DND-41 (cell line): ENCODE measurements at regions not wholly inside any gene's neighbourhood (a gene's known extent, or its start where the extent isn't known, plus 50 kb on each side); places are given as distances from the start of the nearest gene placed in this dataset.

Experiments used
- EZH2 ChIP-seq: IDR thresholded peaks from 3 replicates; pipeline ENCODE4 v1.6.1; 2012; ENCODE audit warnings: borderline replicate concordance, low read depth, mild to moderate bottlenecking, moderate library complexity, low read length, inconsistent platforms; ENCODE audit not compliant: severe bottlenecking
- TF ChIP-seq, protein P1 (sequence below): IDR thresholded peaks from 2 replicates; pipeline ENCODE4 v1.5.1; 2012; ENCODE audit warnings: borderline replicate concordance, low read length, moderate library complexity, mild to moderate bottlenecking; ENCODE audit not compliant: poor library complexity, severe bottlenecking; ENCODE audit errors: extremely low read depth

- TF ChIP-seq, protein P1, sequence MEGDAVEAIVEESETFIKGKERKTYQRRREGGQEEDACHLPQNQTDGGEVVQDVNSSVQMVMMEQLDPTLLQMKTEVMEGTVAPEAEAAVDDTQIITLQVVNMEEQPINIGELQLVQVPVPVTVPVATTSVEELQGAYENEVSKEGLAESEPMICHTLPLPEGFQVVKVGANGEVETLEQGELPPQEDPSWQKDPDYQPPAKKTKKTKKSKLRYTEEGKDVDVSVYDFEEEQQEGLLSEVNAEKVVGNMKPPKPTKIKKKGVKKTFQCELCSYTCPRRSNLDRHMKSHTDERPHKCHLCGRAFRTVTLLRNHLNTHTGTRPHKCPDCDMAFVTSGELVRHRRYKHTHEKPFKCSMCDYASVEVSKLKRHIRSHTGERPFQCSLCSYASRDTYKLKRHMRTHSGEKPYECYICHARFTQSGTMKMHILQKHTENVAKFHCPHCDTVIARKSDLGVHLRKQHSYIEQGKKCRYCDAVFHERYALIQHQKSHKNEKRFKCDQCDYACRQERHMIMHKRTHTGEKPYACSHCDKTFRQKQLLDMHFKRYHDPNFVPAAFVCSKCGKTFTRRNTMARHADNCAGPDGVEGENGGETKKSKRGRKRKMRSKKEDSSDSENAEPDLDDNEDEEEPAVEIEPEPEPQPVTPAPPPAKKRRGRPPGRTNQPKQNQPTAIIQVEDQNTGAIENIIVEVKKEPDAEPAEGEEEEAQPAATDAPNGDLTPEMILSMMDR = no peak
- no peak for TF ChIP-seq EZH2
Observed at GRCh38 chr1:221337106-221337505, 404.8 kb downstream of the DUSP10 start.
